Urinary bladder (tissue), 3 donors: ENCODE measurements at regions not wholly inside any gene's neighbourhood (a gene's known extent, or its start where the extent isn't known, plus 50 kb on each side); places are given as distances from the start of the nearest gene placed in this dataset.

Experiments
- DNase-seq: peaks from one replicate; pipeline ENCODE4 v3.0.0-alpha.2; 2015; ENCODE audit errors: extremely low spot score
- H3K27ac ChIP-seq: one replicate; pipeline ENCODE4 v1.5.1; 2013; ENCODE audit warnings: low read depth, mild to moderate bottlenecking, moderate library complexity
- H3K36me3 ChIP-seq: one replicate; pipeline ENCODE4 v1.6.1; 2013; ENCODE audit warnings: mild to moderate bottlenecking, moderate library complexity; ENCODE audit not compliant: insufficient read depth
- H3K4me1 ChIP-seq: one replicate; pipeline ENCODE4 v1.6.1; 2013; ENCODE audit warnings: mild to moderate bottlenecking, moderate library complexity; ENCODE audit not compliant: insufficient read depth
- H3K4me3 ChIP-seq: one replicate; pipeline ENCODE4 v1.5.1; 2013; ENCODE audit warnings: low read depth, low read length
- WGBS: extraction: QIAGEN DNeasy Blood & Tissue Kit; methylation state at CpG from one replicate; pipeline ENCODE4 v1.1.7; 2013; 5-methylcytosine and 5-hydroxymethylcytosine counted together
- donor health status: healthy with polysubstance abuse.
- donor health status: healthy.

DNA sequence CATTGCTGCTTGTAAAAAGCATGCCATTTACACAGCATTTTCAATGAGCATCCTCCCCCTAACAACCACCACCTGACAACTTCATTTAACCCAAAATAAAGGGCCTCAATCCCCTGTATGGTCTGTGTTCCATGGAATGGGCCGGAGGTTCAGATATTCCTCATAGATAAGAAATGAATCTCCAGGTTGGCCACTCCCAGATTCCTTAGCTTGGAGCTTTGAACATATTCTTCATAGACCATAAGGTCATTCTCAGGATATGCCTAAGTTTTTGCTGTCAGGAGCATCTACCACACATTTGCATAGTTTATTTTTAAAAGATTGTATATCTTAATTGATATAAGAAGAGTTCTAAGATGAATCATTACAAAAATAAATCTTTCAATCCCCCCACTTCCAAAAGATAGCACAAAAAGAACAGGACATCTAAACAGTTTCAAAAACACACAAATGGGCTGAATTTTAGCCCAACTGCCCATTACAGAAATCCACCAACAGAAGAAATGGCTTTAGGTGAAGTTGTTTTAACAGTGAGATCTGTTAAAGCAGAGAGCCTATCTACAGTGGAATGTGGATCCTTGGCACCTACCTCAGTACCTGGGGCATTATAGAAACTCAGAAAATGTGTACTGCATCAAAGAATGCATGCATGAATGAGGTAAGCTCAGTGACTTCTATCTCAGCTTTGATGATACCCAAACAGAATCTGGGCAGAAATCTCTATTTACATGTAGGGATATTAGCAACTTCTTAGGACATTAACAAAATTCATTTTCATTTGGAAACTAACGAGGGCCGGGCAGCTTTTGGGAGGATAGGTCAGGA lies 179.8 kb downstream of the SEC61B start:
- no peak for DNase-seq
- WGBS = 80% methylated on average over 3 of the region's 3 CpGs
- Histone ChIP-seq H3K4me1 (no peaks in the 10 kb centered on the region), H3K27ac (no peak overlapping the region), H3K4me3 (no peak overlapping the region), H3K36me3 (no peaks in the 10 kb centered on the region)

DNA sequence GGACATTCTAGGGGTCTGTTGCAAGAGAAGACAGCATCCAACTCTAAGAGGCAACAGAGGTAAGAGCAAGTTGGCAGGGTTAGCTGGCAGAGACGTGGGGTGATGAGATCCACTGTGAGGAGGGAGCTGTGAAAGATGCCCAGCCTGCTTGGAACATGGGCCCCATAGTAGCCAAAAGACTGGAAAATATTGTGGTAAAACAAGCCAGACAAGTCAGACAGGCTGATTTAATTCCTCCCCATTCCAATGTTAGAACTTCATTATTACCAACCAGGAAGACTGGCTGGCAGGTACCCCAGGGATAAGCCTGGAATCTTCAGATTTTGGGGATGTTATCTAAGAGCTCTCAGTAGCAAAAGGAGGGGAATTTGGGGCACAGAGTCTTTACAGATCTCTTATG lies 181.3 kb downstream of the SEC61B start:
- Histone ChIP-seq H3K4me1 (no peaks in the 10 kb centered on the region), H3K4me3 (no peak overlapping the region), H3K27ac (no peak overlapping the region), H3K36me3 (no peaks in the 10 kb centered on the region)
- WGBS = 69% methylated on average over 1 of the region's 1 CpG
- DNase-seq = no peak

DNA sequence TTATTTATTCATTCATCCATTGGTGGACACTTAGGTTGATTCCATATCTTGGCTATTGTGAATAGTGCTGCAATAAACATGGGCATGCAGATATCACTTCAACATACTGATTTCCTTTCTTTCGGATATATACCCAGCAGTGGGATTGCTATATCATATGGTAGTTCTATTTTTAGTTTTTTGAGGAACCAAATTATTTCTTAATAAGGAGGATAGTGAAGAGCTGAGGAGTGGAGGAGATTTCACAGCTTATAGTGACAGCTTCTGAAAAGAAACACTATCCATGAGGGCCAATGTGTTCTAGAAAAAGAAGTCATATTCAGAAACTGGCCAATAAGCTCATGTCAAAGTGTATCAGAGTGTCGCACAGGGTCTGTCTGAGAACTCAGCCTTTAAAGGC lies 183.3 kb downstream of the SEC61B start:
- H3K27ac ChIP-seq = no peak overlapping the region
- no peaks in the 10 kb centered on the region for H3K36me3 ChIP-seq
- 58% methylated on average over 2 of the region's 2 CpGs for WGBS
- DNase-seq = no peak
- no peak overlapping the region for H3K4me3 ChIP-seq
- no peaks in the 10 kb centered on the region for H3K4me1 ChIP-seq

DNA sequence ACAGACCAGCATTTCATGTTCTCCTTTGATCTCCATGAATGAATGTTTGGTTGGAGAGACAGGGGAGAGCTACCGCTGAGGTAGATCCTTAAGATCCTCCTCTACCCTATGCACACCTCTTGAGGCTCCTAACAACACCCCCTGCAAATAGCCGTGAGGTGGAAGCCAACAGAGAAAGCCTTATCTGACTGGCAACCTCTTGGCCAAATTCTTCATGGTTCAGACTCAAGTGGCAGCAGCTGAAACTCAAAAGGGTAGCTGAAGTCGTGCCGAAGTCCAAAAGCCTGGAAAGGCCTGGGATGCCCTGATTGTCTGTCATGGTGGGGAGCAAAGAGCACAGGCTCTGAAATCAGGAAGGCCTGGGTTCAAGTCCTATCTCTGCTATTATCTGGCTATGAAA lies 184.9 kb downstream of the SEC61B start:
- no peak overlapping the region for H3K27ac ChIP-seq
- no peaks in the 10 kb centered on the region for H3K36me3 ChIP-seq
- no peak for DNase-seq
- no peak overlapping the region for H3K4me3 ChIP-seq
- WGBS = 78% methylated on average over 4 of the region's 4 CpGs
- no peaks in the 10 kb centered on the region for H3K4me1 ChIP-seq

DNA sequence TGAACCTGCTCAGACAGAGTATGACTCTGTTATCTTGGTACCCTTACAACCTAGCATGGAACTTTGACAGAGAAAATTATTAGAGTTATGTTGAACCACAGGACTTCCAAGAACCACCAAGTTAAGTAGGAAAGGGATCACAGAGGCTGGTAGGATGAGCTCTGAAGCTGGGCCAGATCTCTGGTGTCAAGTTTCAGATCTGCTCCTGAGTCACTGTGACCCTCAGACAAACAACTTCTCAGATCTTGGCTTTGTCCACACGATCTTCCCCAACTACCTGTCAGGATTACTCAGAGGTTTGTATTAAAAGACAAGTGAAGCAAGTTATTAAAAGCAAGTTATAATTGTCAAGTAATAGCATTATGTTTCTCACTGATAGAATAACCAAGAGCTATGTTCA lies 189.0 kb downstream of the SEC61B start:
- 27% methylated on average over 1 of the region's 1 CpG for WGBS
- no peak for DNase-seq
- H3K36me3 ChIP-seq = no peaks in the 10 kb centered on the region
- H3K27ac ChIP-seq = no peak overlapping the region
- H3K4me1 ChIP-seq = no peaks in the 10 kb centered on the region
- no peak overlapping the region for H3K4me3 ChIP-seq

DNA sequence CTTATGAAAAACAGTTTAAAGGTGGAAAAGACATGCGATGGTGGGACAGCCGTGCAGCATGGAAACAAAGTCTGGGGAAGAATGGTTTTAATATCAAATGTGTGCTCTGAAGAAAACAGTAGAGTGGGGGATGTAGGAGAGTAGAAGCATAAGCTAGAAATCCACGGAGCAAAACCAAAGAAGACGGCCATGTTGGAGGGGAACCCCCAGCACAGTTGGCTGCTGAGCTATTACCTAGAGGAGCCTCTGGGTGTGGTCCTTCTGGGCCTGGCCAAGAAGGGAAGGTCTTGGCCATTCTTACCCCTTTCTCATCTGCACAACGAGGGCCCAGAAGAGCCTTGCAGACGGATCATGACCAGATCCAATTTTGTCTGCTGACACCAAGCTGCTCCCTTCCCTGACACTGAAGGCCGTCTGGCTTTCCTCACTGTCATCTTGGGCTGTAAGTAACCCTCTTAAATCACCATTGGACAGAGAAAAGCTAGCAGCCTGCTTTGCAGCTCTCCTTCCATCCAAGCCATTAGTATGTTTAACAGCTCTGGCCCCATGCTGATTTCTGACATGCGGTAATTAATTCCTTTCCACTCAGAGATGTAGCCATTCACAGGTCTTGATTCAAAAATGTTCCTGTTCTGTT lies 189.5 kb downstream of the SEC61B start:
- Histone ChIP-seq H3K4me3 (no peak overlapping the region), H3K4me1 (no peaks in the 10 kb centered on the region), H3K27ac (no peak overlapping the region), H3K36me3 (no peaks in the 10 kb centered on the region)
- DNase-seq = no peak
- 56% methylated on average over 8 of the region's 8 CpGs for WGBS

DNA sequence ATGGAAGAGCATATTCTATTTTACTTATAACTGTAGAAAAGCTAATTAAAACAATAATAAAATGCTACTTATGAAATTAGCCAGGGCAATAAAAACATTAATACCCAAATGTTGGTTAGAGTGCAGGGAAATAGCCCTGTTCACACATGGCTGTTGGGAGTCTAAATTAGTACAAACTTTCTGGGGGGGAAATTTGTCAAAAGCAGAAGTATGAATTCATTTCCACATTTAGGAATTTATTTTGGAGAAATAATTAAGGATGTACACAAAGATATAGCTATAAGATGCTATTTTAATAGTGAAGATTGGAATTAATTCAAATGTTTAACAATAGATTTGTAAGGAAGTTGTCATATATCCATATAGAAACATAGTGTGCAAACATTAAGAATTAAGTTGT lies 190.5 kb downstream of the SEC61B start:
- Histone ChIP-seq H3K4me3 (no peak overlapping the region), H3K4me1 (no peaks in the 10 kb centered on the region), H3K36me3 (no peaks in the 10 kb centered on the region), H3K27ac (no peak overlapping the region)
- DNase-seq = no peak

DNA sequence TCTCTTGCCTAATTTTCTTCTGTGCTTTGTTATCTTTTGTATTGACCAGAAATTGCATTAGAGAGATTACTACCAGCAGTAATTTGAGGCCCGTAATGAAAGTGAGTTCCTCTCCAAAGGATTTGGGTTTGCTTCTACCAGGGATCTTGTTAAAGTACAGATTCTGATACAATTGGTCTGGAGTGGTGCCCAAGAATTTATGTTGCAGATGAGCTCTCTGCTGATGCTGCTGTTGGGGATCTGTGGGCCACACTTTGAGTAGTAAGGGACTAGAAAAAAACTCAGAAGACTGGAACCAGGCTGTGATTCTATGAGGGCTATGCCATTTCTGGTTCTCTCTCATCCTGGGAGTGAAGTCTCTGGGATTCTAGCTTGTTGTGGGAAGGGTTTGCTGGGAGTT lies 192.2 kb downstream of the SEC61B start:
- Histone ChIP-seq H3K27ac (no peak overlapping the region), H3K4me1 (no peaks in the 10 kb centered on the region), H3K4me3 (no peak overlapping the region), H3K36me3 (no peaks in the 10 kb centered on the region)
- 64% methylated on average over 1 of the region's 1 CpG for WGBS
- DNase-seq = no peak

DNA sequence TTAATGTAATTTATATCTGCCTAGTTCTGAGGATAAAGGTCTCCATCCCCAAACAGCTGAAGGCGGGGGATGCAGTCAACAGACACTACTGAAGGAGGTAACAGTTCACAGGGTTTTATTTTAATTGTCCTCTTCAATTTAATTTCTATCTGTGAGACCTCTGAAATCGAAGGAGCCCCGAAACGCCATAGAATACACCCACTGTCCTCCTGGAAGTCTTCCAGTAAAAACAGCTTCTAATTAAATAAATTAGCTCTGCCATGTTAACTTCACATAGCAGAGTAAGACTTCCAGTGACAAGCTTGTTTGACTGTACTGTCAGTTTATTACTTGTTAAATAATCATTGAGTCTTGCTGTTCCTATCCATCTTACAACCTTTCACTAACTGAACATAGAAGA lies 193.5 kb downstream of the SEC61B start:
- Histone ChIP-seq H3K4me3 (no peak overlapping the region), H3K27ac (no peak overlapping the region), H3K4me1 (no peaks in the 10 kb centered on the region), H3K36me3 (no peaks in the 10 kb centered on the region)
- DNase-seq = no peak
- 88% methylated on average over 4 of the region's 4 CpGs for WGBS

DNA sequence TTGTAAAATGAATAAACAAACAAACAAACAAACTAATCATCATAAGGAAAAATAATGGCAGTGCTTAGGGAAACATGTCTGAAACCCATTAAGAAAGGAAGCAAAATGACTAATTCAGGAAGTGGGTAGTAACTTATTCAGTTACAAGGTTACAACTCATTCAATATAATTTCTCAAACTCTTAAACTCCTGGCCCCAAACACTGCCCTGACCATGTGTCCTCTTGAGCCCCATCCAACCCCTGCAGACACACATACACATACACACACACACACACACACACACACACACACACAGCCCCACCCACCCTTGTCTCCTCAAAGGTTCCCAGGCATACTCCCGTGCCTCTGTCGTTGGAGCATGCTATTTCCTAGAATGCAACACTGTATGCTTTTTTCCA lies 193.9 kb downstream of the SEC61B start:
- Histone ChIP-seq H3K4me1 (no peaks in the 10 kb centered on the region), H3K27ac (no peak overlapping the region), H3K4me3 (no peak overlapping the region), H3K36me3 (no peaks in the 10 kb centered on the region)
- 59% methylated on average over 2 of the region's 2 CpGs for WGBS
- no peak for DNase-seq

DNA sequence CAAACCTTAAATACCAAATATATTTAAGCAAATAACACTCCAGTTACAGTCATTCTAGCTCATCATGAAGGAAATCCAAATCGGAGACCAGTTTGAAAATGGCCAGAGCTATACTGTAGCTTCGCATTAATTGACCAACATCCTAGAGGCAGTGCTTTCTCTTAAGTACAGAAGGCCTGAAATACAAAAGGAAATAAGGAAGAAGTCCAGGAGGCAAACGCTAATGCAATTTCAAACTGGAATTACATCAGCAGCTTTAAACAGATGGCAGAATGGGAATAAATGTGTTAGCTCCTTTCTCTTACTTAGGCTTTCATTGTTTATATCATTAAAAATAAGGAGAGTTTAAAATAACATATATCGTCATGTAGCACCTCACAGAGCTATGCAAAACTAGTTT lies 197.0 kb downstream of the SEC61B start:
- Histone ChIP-seq H3K4me1 (no peaks in the 10 kb centered on the region), H3K4me3 (no peak overlapping the region), H3K36me3 (no peaks in the 10 kb centered on the region), H3K27ac (no peak overlapping the region)
- DNase-seq = no peak
- 65% methylated on average over 4 of the region's 4 CpGs for WGBS

DNA sequence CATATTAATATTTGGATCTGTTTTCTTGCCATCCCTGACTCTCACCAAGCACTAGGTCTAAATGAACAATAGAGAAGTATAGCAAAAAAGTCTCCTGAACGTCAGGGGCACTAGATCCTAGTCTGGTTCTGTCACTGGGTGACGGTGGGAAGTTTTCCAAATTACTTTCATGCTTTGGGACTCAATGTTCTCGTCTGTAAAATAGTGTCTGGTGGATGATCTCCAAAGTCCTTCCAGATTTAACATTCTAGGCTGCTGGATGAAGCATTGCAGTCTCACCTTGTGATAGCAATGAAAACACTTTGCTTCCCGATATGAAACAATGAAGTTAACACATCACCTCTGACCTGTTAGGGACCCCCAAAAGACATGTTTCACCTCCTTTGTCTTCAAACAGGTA lies 199.3 kb downstream of the SEC61B start:
- Histone ChIP-seq H3K4me3 (no peak overlapping the region), H3K4me1 (no peaks in the 10 kb centered on the region), H3K36me3 (no peaks in the 10 kb centered on the region), H3K27ac (no peak overlapping the region)
- 70% methylated on average over 4 of the region's 4 CpGs for WGBS
- no peak for DNase-seq

DNA sequence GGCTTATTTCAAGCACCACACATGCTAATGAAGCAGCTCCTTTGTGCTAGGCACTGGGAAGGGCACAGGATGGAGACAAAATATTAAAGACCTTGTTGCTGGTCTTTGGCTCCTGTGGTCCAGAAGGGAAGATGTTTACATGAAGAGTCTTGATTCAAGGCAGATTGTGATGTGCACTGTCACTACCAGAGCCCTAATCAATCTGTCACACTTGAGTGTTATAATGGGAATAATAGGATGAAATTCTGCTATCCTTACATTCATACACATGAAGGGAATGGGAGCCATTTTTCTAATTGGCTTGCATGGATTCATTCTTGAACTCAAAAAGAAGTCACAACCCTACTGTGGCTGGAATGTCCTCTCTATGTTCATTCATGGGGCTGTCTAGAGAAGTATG lies 203.0 kb downstream of the SEC61B start:
- Histone ChIP-seq H3K4me1 (no peaks in the 10 kb centered on the region), H3K36me3 (no peaks in the 10 kb centered on the region)
- no peak for DNase-seq

DNA sequence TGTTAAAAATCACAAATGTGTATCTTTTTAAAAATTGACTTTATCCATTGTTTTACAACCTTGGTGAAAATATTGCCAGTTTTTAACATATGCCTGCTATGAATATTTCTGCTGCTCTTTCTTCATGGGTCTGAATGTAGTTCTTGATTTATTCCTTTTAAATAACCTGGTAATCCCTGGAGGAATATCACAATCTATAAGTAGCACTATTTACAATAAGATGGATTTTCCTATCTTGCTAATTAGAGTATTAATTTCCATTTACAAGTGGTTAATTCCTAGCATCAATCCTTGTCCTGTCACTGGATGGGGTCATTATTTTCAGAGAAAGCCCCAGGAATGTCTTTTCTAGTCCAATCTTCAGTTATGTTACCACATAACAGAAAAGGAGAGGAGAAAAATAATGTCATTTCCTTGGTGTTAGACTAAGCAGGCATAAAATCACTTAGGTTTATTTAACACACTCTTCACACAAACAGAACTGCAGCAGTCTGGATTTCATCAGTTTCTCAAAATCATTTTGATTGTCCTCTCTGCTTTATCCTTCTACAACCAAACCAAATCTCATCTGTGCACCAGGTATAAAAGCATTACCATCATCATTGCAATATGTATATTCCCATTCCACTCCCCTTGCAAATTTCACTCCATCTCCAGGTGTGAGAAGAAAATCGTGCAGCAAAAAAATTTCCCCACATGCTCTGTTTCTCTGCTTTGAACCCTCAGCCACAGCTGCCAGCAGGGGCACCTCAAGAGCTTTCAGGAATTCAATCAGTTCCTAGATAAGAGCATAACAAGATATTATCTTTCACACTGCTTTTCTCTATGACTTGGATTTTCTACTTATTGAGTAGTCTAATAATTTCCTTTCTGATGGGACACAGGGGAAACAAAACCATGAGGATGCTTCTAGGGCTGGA lies 204.1 kb downstream of the SEC61B start:
- 36% methylated on average over 1 of the region's 1 CpG for WGBS

More for the DNA sequence above, 203.0 kb downstream of the SEC61B start:
- no peak overlapping the region for H3K27ac ChIP-seq
- no peak overlapping the region for H3K4me3 ChIP-seq

More for the DNA sequence above, 204.1 kb downstream of the SEC61B start:
- no peak for DNase-seq
- no peaks in the 10 kb centered on the region for H3K4me1 ChIP-seq
- H3K27ac ChIP-seq = no peak overlapping the region
- H3K4me3 ChIP-seq = no peak overlapping the region
- no peaks in the 10 kb centered on the region for H3K36me3 ChIP-seq
